ENCODE measurements at regions not wholly inside any gene's neighbourhood (a gene's known extent, or its start where the extent isn't known, plus 50 kb on each side); places are given as distances from the start of the nearest gene placed in this dataset.

GRCh38 chr1:81329041-81329440 lies 471.7 kb upstream of the ADGRL2 start:
- no peak overlapping the region for H3K9ac ChIP-seq (replicated peaks in 1 of 4; ENCODE audit: extremely low read depth in 1 of 4, low read depth in 3 of 4, low read length in 3 of 4)
- H3K79me1 ChIP-seq (ENCODE audit: low read depth, low read length) = no peaks in the 10 kb centered on the region
- H4K5ac ChIP-seq (ENCODE audit: insufficient read length, low read depth, low read length) = no peak overlapping the region
- H2AFZ ChIP-seq (ENCODE audit: low read length) = no peak overlapping the region
- H2AK5ac ChIP-seq (ENCODE audit: low read depth, low read length) = no peak overlapping the region
- H3K23ac ChIP-seq (ENCODE audit: insufficient read length) = no peak overlapping the region
- ChIA-PET POLR2A (ENCODE audit: partially characterized antibody) (interaction anchor here (0.6 to 0.7 kb wide), 2 partner anchors 8 to 12 kb away, joined by 3 read pairs; no protein-coding TSS in a partner anchor), CTCF (ENCODE audit: partially characterized antibody) (interaction anchor here (0.5 to 1.4 kb wide), 7 partner anchors 9 to 85 kb away, joined by 3 to 4 read pairs (median 3); no protein-coding TSS in a partner anchor)
- H3K18ac ChIP-seq (ENCODE audit: extremely low read depth, low read length) = no peak overlapping the region
- TF ChIP-seq NANOG (IDR thresholded peaks at IDR 0.05; ENCODE audit: insufficient read depth, low read depth, low read length, poor library complexity, severe bottlenecking) = no peak
- H3K4ac ChIP-seq (replicated peaks; ENCODE audit: insufficient read length, low read depth, low read length) = no peak overlapping the region
- no peak overlapping the region for H3K4me3 ChIP-seq (ENCODE audit: extremely low read depth in 1 of 4, insufficient read depth in 2 of 4, low read depth in 3 of 4, low read length in 4 of 4)
- no peak overlapping the region for H2BK15ac ChIP-seq (ENCODE audit: low read length)
- no peak overlapping the region for H3K4me2 ChIP-seq (ENCODE audit: insufficient read depth in 1 of 2, low read depth in 2 of 2, low read length in 2 of 2)
- no peak overlapping the region for H3K56ac ChIP-seq (replicated peaks; ENCODE audit: insufficient read length, low read depth, low read length)
- H3K27ac ChIP-seq (ENCODE audit: low read depth, low read length) = no peak overlapping the region
- DNase-seq (ENCODE audit: low read depth in 1 of 2, low spot score in 2 of 2) (no peak), FAIRE-seq (no peak)
- H2BK5ac ChIP-seq (ENCODE audit: low read depth, low read length) = no peak overlapping the region
- H3K79me2 ChIP-seq (ENCODE audit: control insufficient read depth in 1 of 2, insufficient read depth in 2 of 2, low read length in 2 of 2) = no peaks in the 10 kb centered on the region
- H2BK120ac ChIP-seq (replicated peaks; ENCODE audit: low read depth, low read length) = no peak overlapping the region
- H4K20me1 ChIP-seq (replicated peaks in 1 of 2; ENCODE audit: control insufficient read depth in 1 of 2, insufficient read depth in 2 of 2, low read length in 2 of 2) = no peaks in the 10 kb centered on the region
- H4K91ac ChIP-seq (replicated peaks; ENCODE audit: insufficient read length, low read length) = no peak overlapping the region
- no peak overlapping the region for H4K8ac ChIP-seq (ENCODE audit: extremely low read depth, insufficient read depth, low read length)
- no peak overlapping the region for H2BK20ac ChIP-seq (ENCODE audit: low read length)
- H2BK12ac ChIP-seq (ENCODE audit: low read depth, low read length) = no peak overlapping the region
- no peak overlapping the region for H3K14ac ChIP-seq (ENCODE audit: insufficient read length)
- peaks cover 0 to 6% (median 0%) of the 10 kb centered on the region in 4 experiments; a peak in 1 of 7 replicates for H3K4me1 ChIP-seq (replicated peaks in 1 of 4; ENCODE audit: control insufficient read depth in 3 of 4, insufficient read depth in 4 of 4, low read length in 3 of 4)
- no peaks in the 10 kb centered on the region for H3K36me3 ChIP-seq (ENCODE audit: control insufficient read depth in 2 of 4, insufficient read depth in 4 of 4, low read length in 3 of 4)
- no peaks in the 10 kb centered on the region for H3K9me3 ChIP-seq (ENCODE audit: insufficient read depth in 2 of 2, low read depth in 1 of 2, low read length in 1 of 2)
- no peaks in the 10 kb centered on the region for H3K27me3 ChIP-seq (replicated peaks in 1 of 4; ENCODE audit: control insufficient read depth in 3 of 4, extremely low read depth in 1 of 4, insufficient read depth in 3 of 4, low read length in 3 of 4)
- H3K23me2 ChIP-seq (ENCODE audit: low read depth, low read length) = no peaks in the 10 kb centered on the region
- WGBS, 2 experiments (ENCODE audit: extremely low coverage in 1 of 2, insufficient coverage in 1 of 2, insufficient read length in 1 of 2, insufficient replicate concordance in 2 of 2, low coverage in 1 of 2, low lambda C conversion rate in 2 of 2, missing lambda C conversion rate in 1 of 2) = 74% methylated on average over 2 of the region's 2 CpGs; no CpG with 5 or more reads in 1 of the 2 experiments

Measured in H1 (cell line).